Astrocyte (in vitro differentiated cells and primary cell): ENCODE measurements at regions not wholly inside any gene's neighbourhood (a gene's known extent, or its start where the extent isn't known, plus 50 kb on each side); places are given as distances from the start of the nearest gene placed in this dataset.
A peak's percentile ranks its signal among the peaks of the same experiment; 100 is the strongest.

Experiments
- DNase-seq: peaks from one replicate; pipeline ENCODE4 v3.0.0-alpha.2; 2010; ENCODE audit warnings: low read depth
- FAIRE-seq: peaks from 2 replicates; lab custom pipeline; 2011; peaks lifted over from hg19 to GRCh38; lab: Jason Lieb, UNC
- H2AFZ ChIP-seq: 2 replicates; pipeline ENCODE4 v1.6.0; 2012; ENCODE audit warnings: low read depth, low read length, inconsistent platforms
- H3K27ac ChIP-seq: 2 replicates; pipeline ENCODE4 v1.5.1; 2011; ENCODE audit warnings: low read depth, low read length, inconsistent platforms
- H3K27me3 ChIP-seq: 2 replicates; pipeline ENCODE4 v1.6.0; 2011; ENCODE audit warnings: low read length, inconsistent platforms; ENCODE audit not compliant: insufficient read depth
- H3K36me3 ChIP-seq: 2 replicates; pipeline ENCODE4 v1.5.1; 2011; ENCODE audit warnings: low read length, inconsistent platforms; ENCODE audit not compliant: insufficient read depth
- H3K4me1 ChIP-seq: 2 replicates; pipeline ENCODE4 v1.5.1; 2011; ENCODE audit warnings: low read length, inconsistent platforms; ENCODE audit not compliant: insufficient read depth
- H3K4me2 ChIP-seq: 2 replicates; pipeline ENCODE4 v1.6.0; 2012; ENCODE audit warnings: low read length, inconsistent platforms
- H3K4me3 ChIP-seq: 2 replicates; pipeline ENCODE4 v1.5.1; 2011; ENCODE audit warnings: low read depth, mild to moderate bottlenecking, low read length, inconsistent platforms; ENCODE audit not compliant: insufficient read depth
- H3K79me2 ChIP-seq: 2 replicates; pipeline ENCODE4 v1.6.0; 2012; ENCODE audit warnings: mild to moderate bottlenecking, low read length, inconsistent platforms; ENCODE audit not compliant: insufficient read depth
- H3K9ac ChIP-seq: 2 replicates; pipeline ENCODE4 v1.6.0; 2012; ENCODE audit warnings: mild to moderate bottlenecking, low read length, inconsistent platforms
- H3K9me3 ChIP-seq: 2 replicates; pipeline ENCODE4 v1.5.1; 2012; ENCODE audit warnings: low read depth, mild to moderate bottlenecking, low read length, inconsistent platforms; ENCODE audit not compliant: insufficient read depth
- H4K20me1 ChIP-seq: 2 replicates; pipeline ENCODE4 v1.6.0; 2012; ENCODE audit warnings: low read length, inconsistent platforms; ENCODE audit not compliant: insufficient read depth
- H3K27ac Mint-ChIP-seq: one replicate; pipeline ENCODE4 v1.8.0; 2021; ENCODE audit warnings: mild to moderate bottlenecking, mixed read lengths; ENCODE audit not compliant: unreplicated experiment
- H3K27me3 Mint-ChIP-seq: one replicate; pipeline ENCODE4 v1.8.0; 2021; ENCODE audit warnings: low read depth, mixed read lengths; ENCODE audit not compliant: unreplicated experiment
- H3K36me3 Mint-ChIP-seq: one replicate; pipeline ENCODE4 v1.8.0; 2021; ENCODE audit warnings: low read depth, mixed read lengths; ENCODE audit not compliant: unreplicated experiment
- H3K4me1 Mint-ChIP-seq: one replicate; pipeline ENCODE4 v1.8.0; 2021; ENCODE audit warnings: low read depth, mixed read lengths; ENCODE audit not compliant: unreplicated experiment
- H3K4me3 Mint-ChIP-seq: one replicate; pipeline ENCODE4 v1.8.0; 2021; ENCODE audit warnings: mild to moderate bottlenecking, moderate library complexity, mixed read lengths; ENCODE audit not compliant: unreplicated experiment
- H3K9me3 Mint-ChIP-seq: one replicate; pipeline ENCODE4 v1.8.0; 2021; ENCODE audit warnings: mild to moderate bottlenecking, mixed read lengths; ENCODE audit not compliant: unreplicated experiment
- CTCF ChIP-seq: IDR thresholded peaks from 2 replicates; pipeline ENCODE4 v1.5.1; 2011; ENCODE audit warnings: low read depth, mild to moderate bottlenecking, inconsistent platforms, low read length, moderate library complexity; ENCODE audit not compliant: insufficient read depth
- EZH2 ChIP-seq: IDR thresholded peaks from 2 replicates; pipeline ENCODE4 v1.6.1; 2012; ENCODE audit warnings: mild to moderate bottlenecking, low read length, inconsistent platforms; ENCODE audit not compliant: insufficient read depth

DNA sequence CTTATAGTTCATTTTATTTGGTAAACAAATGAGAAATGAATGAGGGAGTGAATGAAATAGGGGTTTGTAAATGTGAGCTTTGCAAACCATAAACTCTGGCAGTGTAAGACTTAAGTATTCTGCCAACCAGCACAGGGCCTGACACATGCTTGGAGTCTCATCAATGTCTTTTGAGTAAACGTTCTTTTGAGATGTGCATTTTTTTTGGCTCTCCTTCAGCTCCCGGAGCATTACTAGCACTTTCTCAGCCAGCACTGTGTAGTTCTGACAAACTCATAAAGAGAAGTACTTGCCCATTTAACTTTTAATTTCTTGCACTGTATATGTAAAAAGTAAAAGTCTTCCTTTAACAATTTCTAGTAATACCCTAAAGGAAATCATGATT, 245.3 kb downstream of the HS3ST1 start:
- TF ChIP-seq CTCF (no peak), EZH2 (no peak)
- no peak overlapping the region for H3K4me3 Mint-ChIP-seq
- Histone ChIP-seq H3K27ac (no peak overlapping the region), H4K20me1 (no peaks in the 10 kb centered on the region), H3K4me1 (peaks cover 13% of the 10 kb centered on the region), H3K9me3 (no peaks in the 10 kb centered on the region), H3K4me3 (no peak overlapping the region), H3K36me3 (no peaks in the 10 kb centered on the region), H3K4me2 (no peak overlapping the region), H3K9ac (no peak overlapping the region), H3K79me2 (no peaks in the 10 kb centered on the region), H3K27me3 (no peaks in the 10 kb centered on the region), H2AFZ (no peak overlapping the region)
- H3K4me1 Mint-ChIP-seq, result peaks cover 5% of the 10 kb centered on the region
- no peak for FAIRE-seq
- peak; percentile 21 for DNase-seq
- H3K27me3 Mint-ChIP-seq, result peaks cover 8% of the 10 kb centered on the region
- H3K9me3 Mint-ChIP-seq, result no peaks in the 10 kb centered on the region
- no peak overlapping the region for H3K27ac Mint-ChIP-seq
- H3K36me3 Mint-ChIP-seq, result no peaks in the 10 kb centered on the region

DNA sequence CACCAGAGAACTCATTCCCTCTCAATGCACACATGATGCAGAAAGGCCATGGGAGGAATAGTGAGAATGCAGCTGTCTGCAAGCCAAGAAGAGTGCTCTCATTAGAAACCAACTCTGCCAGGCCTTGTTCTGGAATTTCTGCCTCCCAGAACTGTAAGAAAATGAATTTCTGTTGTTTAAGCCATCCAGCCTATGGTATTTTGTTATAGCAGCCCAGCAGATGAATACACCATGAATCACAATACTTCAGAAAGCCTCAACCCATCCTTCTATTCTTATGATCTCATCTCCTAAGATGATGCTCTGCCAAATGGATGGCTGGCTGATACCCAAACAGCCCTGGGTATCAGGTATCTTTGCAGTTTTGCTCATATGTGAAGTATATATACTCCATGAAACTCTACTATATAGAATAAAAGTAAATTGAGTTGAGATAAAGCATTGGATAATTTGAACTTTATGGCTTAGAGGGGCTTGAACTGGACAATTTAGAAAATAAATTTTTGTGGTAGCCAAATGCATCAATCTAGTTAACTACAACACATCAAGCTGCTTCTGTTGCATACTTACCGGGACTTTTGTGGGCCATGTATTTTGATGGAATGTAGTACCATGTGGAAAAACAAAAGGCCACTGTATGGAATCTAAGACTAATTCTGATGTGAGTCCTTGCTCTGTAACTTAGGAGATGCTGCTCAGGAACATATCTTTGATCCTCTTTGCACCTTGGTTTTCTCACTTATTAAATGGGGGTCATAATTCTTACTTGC, 245.9 kb downstream of the HS3ST1 start:
- H3K4me1 Mint-ChIP-seq, result peaks cover 5% of the 10 kb centered on the region
- no peak for TF ChIP-seq EZH2
- no peak for TF ChIP-seq CTCF
- H3K27me3 ChIP-seq, result no peaks in the 10 kb centered on the region
- H3K9me3 Mint-ChIP-seq, result no peaks in the 10 kb centered on the region
- H3K4me2 ChIP-seq, result no peak overlapping the region
- H3K27ac Mint-ChIP-seq, result no peak overlapping the region
- H3K36me3 ChIP-seq, result no peaks in the 10 kb centered on the region
- H3K79me2 ChIP-seq, result no peaks in the 10 kb centered on the region
- no peaks in the 10 kb centered on the region for H4K20me1 ChIP-seq
- H3K9me3 ChIP-seq, result no peaks in the 10 kb centered on the region
- peaks cover 13% of the 10 kb centered on the region for H3K4me1 ChIP-seq
- H3K27me3 Mint-ChIP-seq, result peaks cover 8% of the 10 kb centered on the region
- H3K36me3 Mint-ChIP-seq, result no peaks in the 10 kb centered on the region
- H3K4me3 ChIP-seq, result no peak overlapping the region
- H3K4me3 Mint-ChIP-seq, result no peak overlapping the region
- no peak for FAIRE-seq
- no peak overlapping the region for H2AFZ ChIP-seq
- H3K9ac ChIP-seq, result no peak overlapping the region
- H3K27ac ChIP-seq, result no peak overlapping the region
- DNase-seq, result peak; percentile 92

DNA sequence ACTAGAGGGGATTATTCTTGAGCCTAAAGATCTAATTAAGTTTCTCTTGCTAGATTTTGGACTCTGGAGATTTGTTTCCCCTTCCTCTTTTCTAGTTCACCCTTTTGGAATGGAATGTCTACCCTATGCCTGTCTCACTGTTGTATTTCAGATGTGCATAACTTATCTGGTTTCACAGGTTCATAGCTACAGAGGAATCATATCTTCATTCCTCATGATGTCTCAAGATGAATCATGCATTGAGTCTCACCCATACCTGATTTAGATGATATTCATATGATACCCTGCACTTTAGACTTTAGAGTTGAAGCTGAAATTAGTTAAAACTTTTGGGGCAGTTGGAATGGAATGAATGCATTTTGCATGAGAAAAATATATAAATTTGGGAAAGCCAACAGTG, 246.7 kb downstream of the HS3ST1 start:
- no peak overlapping the region for H3K4me3 Mint-ChIP-seq
- TF ChIP-seq EZH2 (no peak), CTCF (no peak)
- no peak overlapping the region for H3K4me2 ChIP-seq
- H3K27ac Mint-ChIP-seq, result no peak overlapping the region
- H3K4me1 Mint-ChIP-seq, result peaks cover 5% of the 10 kb centered on the region
- H3K9ac ChIP-seq, result no peak overlapping the region
- no peaks in the 10 kb centered on the region for H3K36me3 ChIP-seq
- H3K27ac ChIP-seq, result no peak overlapping the region
- H2AFZ ChIP-seq, result no peak overlapping the region
- no peaks in the 10 kb centered on the region for H3K9me3 ChIP-seq
- H3K27me3 Mint-ChIP-seq, result peaks cover 5% of the 10 kb centered on the region
- H3K4me1 ChIP-seq, result peaks cover 13% of the 10 kb centered on the region
- no peaks in the 10 kb centered on the region for H3K9me3 Mint-ChIP-seq
- H4K20me1 ChIP-seq, result no peaks in the 10 kb centered on the region
- no peaks in the 10 kb centered on the region for H3K79me2 ChIP-seq
- H3K27me3 ChIP-seq, result no peaks in the 10 kb centered on the region
- H3K36me3 Mint-ChIP-seq, result no peaks in the 10 kb centered on the region
- FAIRE-seq, result no peak
- no peak overlapping the region for H3K4me3 ChIP-seq
- peak; percentile 8 for DNase-seq
